ENCODE measurements at regions not wholly inside any gene's neighbourhood (a gene's known extent, or its start where the extent isn't known, plus 50 kb on each side); places are given as distances from the start of the nearest gene placed in this dataset.

GRCh38 chr6:165872811-165873210 lies 209.8 kb upstream of the PDE10A start:
- H4K20me1 ChIP-seq (ENCODE audit: control insufficient read depth, insufficient read depth, low read length, poor library complexity, severe bottlenecking) = no peaks in the 10 kb centered on the region
- DNase-seq = no peak
- H3K4me1 ChIP-seq (ENCODE audit: control insufficient read depth in 2 of 2, insufficient read depth in 2 of 2, low read length in 2 of 2) = no peaks in the 10 kb centered on the region
- ChIA-PET CTCF (no interaction called here), POLR2A (no interaction called here)
- Mint-ChIP-seq H3K9me3 (ENCODE audit: insufficient read depth) (peaks cover 11% of the 10 kb centered on the region), H3K4me3 (no peak overlapping the region), H3K4me1 (no peaks in the 10 kb centered on the region), H3K27me3 (peaks cover 21% of the 10 kb centered on the region), H3K27ac (no peak overlapping the region)
- no peak for ATAC-seq (ENCODE audit: low read depth)
- 88% methylated on average over 5 of the region's 5 CpGs for WGBS (ENCODE audit: insufficient coverage)
- H3K4me3 ChIP-seq (ENCODE audit: control extremely low read depth in 1 of 5, extremely low read depth in 1 of 5, insufficient read depth in 1 of 5, low read depth in 2 of 5, low read length in 4 of 5) = no peak overlapping the region
- H3K4me2 ChIP-seq (replicated peaks; ENCODE audit: low read depth, low read length, poor library complexity, severe bottlenecking) = no peak overlapping the region
- H3K36me3 ChIP-seq (replicated peaks in 1 of 2; ENCODE audit: control extremely low read depth in 1 of 2, control insufficient read depth in 1 of 2, extremely low read depth in 1 of 2, insufficient read depth in 2 of 2, low read length in 1 of 2) = no peaks in the 10 kb centered on the region
- no peak overlapping the region for H3K9ac ChIP-seq (ENCODE audit: low read length)
- intact Hi-C loops (cut with micrococcal nuclease) = no loop called here
- peaks cover 0 to 2% (median 0%) of the 10 kb centered on the region in 3 donors for H3K9me3 ChIP-seq (ENCODE audit: control extremely low read depth in 1 of 3, control insufficient read depth in 2 of 3, insufficient read depth in 1 of 3, low read length in 2 of 3)
- TF ChIP-seq CTCF (IDR thresholded peaks at IDR 0.05) (no peak), EZH2 (IDR thresholded peaks at IDR 0.05; ENCODE audit: borderline replicate concordance, insufficient read depth, low read depth, low read length, poor library complexity, severe bottlenecking) (no peak)
- H2AFZ ChIP-seq (ENCODE audit: insufficient read depth, low read depth, low read length, poor library complexity, severe bottlenecking) = no peak overlapping the region
- H3K79me2 ChIP-seq (ENCODE audit: control insufficient read depth, insufficient read depth, low read length) = no peaks in the 10 kb centered on the region
- H3K27me3 ChIP-seq (replicated peaks in 1 of 4; ENCODE audit: control extremely low read depth in 1 of 4, control insufficient read depth in 3 of 4, insufficient read depth in 4 of 4, low read length in 3 of 4) = no peaks in the 10 kb centered on the region
- no peak overlapping the region for H3K27ac ChIP-seq (ENCODE audit: low read length in 2 of 2)

- Mint-ChIP-seq H3K4me3 (no peak overlapping the region), H3K27ac (no peak overlapping the region), H3K9me3 (ENCODE audit: insufficient read depth) (peaks cover 11% of the 10 kb centered on the region), H3K4me1 (no peaks in the 10 kb centered on the region), H3K27me3 (peaks cover 20% of the 10 kb centered on the region)
- H3K27me3 ChIP-seq (replicated peaks in 1 of 4; ENCODE audit: control extremely low read depth in 1 of 4, control insufficient read depth in 3 of 4, insufficient read depth in 4 of 4, low read length in 3 of 4) = no peaks in the 10 kb centered on the region
- ATAC-seq (ENCODE audit: low read depth) (no peak), DNase-seq (no peak)
- H3K9ac ChIP-seq (ENCODE audit: low read length) = no peak overlapping the region
- H3K27ac ChIP-seq (ENCODE audit: low read length in 2 of 2) = no peak overlapping the region
- CTCF ChIA-PET = no interaction called here
- no peaks in the 10 kb centered on the region for H3K79me2 ChIP-seq (ENCODE audit: control insufficient read depth, insufficient read depth, low read length)
- no peaks in the 10 kb centered on the region for H4K20me1 ChIP-seq (ENCODE audit: control insufficient read depth, insufficient read depth, low read length, poor library complexity, severe bottlenecking)
- H3K4me2 ChIP-seq (replicated peaks; ENCODE audit: low read depth, low read length, poor library complexity, severe bottlenecking) = no peak overlapping the region
- H3K4me3 ChIP-seq (ENCODE audit: control extremely low read depth in 1 of 5, extremely low read depth in 1 of 5, insufficient read depth in 1 of 5, low read depth in 2 of 5, low read length in 4 of 5) = no peak overlapping the region
- H3K4me1 ChIP-seq (ENCODE audit: control insufficient read depth in 2 of 2, insufficient read depth in 2 of 2, low read length in 2 of 2) = no peaks in the 10 kb centered on the region
- no peaks in the 10 kb centered on the region for H3K36me3 ChIP-seq (replicated peaks in 1 of 2; ENCODE audit: control extremely low read depth in 1 of 2, control insufficient read depth in 1 of 2, extremely low read depth in 1 of 2, insufficient read depth in 2 of 2, low read length in 1 of 2)
- intact Hi-C loops (cut with micrococcal nuclease) = no loop called here
- 88% methylated on average over 1 of the region's 3 CpGs for WGBS (ENCODE audit: insufficient coverage)
- H2AFZ ChIP-seq (ENCODE audit: insufficient read depth, low read depth, low read length, poor library complexity, severe bottlenecking) = no peak overlapping the region
- H3K9me3 ChIP-seq (ENCODE audit: control extremely low read depth in 1 of 3, control insufficient read depth in 2 of 3, insufficient read depth in 1 of 3, low read length in 2 of 3) = peaks cover 0 to 2% (median 0%) of the 10 kb centered on the region in 3 donors
- POLR2A ChIA-PET = no interaction called here
- TF ChIP-seq EZH2 (IDR thresholded peaks at IDR 0.05; ENCODE audit: borderline replicate concordance, insufficient read depth, low read depth, low read length, poor library complexity, severe bottlenecking) (no peak), CTCF (IDR thresholded peaks at IDR 0.05) (no peak)
Observed at GRCh38 chr6:165872311-165872710, 209.3 kb upstream of the PDE10A start.

Data from B cell (primary cell).